ENCODE measurements at regions not wholly inside any gene's neighbourhood (a gene's known extent, or its start where the extent isn't known, plus 50 kb on each side); places are given as distances from the start of the nearest gene placed in this dataset.

GRCh38 chr4:138014590-138015288 is 227.4 kb downstream of the SLC7A11 start:
- no peaks in the 10 kb centered on the region for H3K36me3 Mint-ChIP-seq (ENCODE audit: low read depth)
- H3K9me3 Mint-ChIP-seq: peaks cover 3% of the 10 kb centered on the region
- TF ChIP-seq, protein P1, sequence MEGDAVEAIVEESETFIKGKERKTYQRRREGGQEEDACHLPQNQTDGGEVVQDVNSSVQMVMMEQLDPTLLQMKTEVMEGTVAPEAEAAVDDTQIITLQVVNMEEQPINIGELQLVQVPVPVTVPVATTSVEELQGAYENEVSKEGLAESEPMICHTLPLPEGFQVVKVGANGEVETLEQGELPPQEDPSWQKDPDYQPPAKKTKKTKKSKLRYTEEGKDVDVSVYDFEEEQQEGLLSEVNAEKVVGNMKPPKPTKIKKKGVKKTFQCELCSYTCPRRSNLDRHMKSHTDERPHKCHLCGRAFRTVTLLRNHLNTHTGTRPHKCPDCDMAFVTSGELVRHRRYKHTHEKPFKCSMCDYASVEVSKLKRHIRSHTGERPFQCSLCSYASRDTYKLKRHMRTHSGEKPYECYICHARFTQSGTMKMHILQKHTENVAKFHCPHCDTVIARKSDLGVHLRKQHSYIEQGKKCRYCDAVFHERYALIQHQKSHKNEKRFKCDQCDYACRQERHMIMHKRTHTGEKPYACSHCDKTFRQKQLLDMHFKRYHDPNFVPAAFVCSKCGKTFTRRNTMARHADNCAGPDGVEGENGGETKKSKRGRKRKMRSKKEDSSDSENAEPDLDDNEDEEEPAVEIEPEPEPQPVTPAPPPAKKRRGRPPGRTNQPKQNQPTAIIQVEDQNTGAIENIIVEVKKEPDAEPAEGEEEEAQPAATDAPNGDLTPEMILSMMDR (IDR thresholded peaks at IDR 0.05): no peak
- H3K27ac Mint-ChIP-seq: no peak overlapping the region
- DNase-seq: no peak
- H3K27me3 Mint-ChIP-seq (ENCODE audit: low read depth, poor library complexity): no peaks in the 10 kb centered on the region
- H3K4me3 Mint-ChIP-seq: no peak overlapping the region
- H3K4me1 Mint-ChIP-seq: no peaks in the 10 kb centered on the region

DNA sequence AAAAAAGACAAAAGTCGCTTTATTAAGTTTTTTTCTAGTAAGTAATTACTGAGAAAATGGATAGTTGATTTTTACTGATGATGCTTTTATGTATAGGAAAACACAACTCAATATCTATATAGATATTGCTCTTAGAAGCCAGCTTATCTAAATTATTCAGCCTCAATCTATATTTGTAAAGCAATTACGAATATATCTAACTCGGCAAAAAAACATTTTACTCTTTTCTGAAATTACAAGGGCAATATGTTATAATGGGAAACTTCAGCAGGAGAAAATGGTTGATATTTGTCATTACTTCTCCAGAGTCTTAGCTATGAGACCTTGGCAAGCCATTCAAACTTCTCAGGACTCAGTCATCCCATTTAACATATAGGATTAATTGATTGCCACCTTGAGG is 228.5 kb downstream of the SLC7A11 start:
- no peaks in the 10 kb centered on the region for H3K9me3 Mint-ChIP-seq
- H3K4me3 Mint-ChIP-seq: no peak overlapping the region
- H3K36me3 Mint-ChIP-seq (ENCODE audit: low read depth): no peaks in the 10 kb centered on the region
- no peak overlapping the region for H3K27ac Mint-ChIP-seq
- DNase-seq: no peak
- no peaks in the 10 kb centered on the region for H3K27me3 Mint-ChIP-seq (ENCODE audit: low read depth, poor library complexity)
- H3K4me1 Mint-ChIP-seq: no peaks in the 10 kb centered on the region
- TF ChIP-seq, protein P1 (IDR thresholded peaks at IDR 0.05): no peak

DNA sequence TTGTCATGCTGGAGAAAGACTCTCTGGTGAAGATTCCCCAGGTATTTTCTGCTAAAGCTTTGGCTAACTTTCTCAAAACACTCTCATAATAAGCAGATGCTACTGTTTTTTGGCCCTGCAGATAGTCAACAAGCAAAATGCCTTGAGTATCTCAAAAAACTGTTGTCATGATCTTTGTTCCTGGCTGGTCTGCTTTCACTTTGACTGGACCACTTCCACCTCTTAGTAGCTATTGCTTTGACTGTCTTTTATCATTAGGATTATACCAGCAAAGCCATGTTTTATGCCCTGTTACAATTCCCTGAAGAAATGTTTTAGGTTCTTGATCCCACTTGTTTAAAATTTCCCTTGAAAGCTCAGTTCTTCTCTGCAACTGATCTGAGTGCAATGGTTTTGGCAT is 231.5 kb downstream of the SLC7A11 start:
- no peak for DNase-seq
- Mint-ChIP-seq H3K4me3 (no peak overlapping the region), H3K27ac (no peak overlapping the region), H3K4me1 (no peaks in the 10 kb centered on the region), H3K36me3 (ENCODE audit: low read depth) (no peaks in the 10 kb centered on the region), H3K9me3 (no peaks in the 10 kb centered on the region), H3K27me3 (ENCODE audit: low read depth, poor library complexity) (no peaks in the 10 kb centered on the region)
- TF ChIP-seq, protein P1 (IDR thresholded peaks at IDR 0.05): no peak

- Mint-ChIP-seq H3K27ac (no peak overlapping the region), H3K4me3 (no peak overlapping the region), H3K36me3 (ENCODE audit: low read depth) (no peaks in the 10 kb centered on the region), H3K9me3 (no peaks in the 10 kb centered on the region), H3K4me1 (no peaks in the 10 kb centered on the region), H3K27me3 (ENCODE audit: low read depth, poor library complexity) (no peaks in the 10 kb centered on the region)
- no peak for DNase-seq
- TF ChIP-seq, protein P1 (IDR thresholded peaks at IDR 0.05): peak; percentile 26
Observed at GRCh38 chr4:138007572-138007971, 234.6 kb downstream of the SLC7A11 start.

- no peaks in the 10 kb centered on the region for H3K36me3 Mint-ChIP-seq (ENCODE audit: low read depth)
Observed at GRCh38 chr4:138005486-138005885, 236.7 kb downstream of the SLC7A11 start.

More at GRCh38 chr4:138005486-138005885, 236.7 kb downstream of the SLC7A11 start:
- TF ChIP-seq, protein P1 (IDR thresholded peaks at IDR 0.05): no peak
- H3K27me3 Mint-ChIP-seq (ENCODE audit: low read depth, poor library complexity): no peaks in the 10 kb centered on the region
- no peak for DNase-seq
- no peak overlapping the region for H3K27ac Mint-ChIP-seq
- no peaks in the 10 kb centered on the region for H3K9me3 Mint-ChIP-seq
- H3K4me3 Mint-ChIP-seq: no peak overlapping the region
- no peaks in the 10 kb centered on the region for H3K4me1 Mint-ChIP-seq
